ENCODE measurements at regions not wholly inside any gene's neighbourhood (a gene's known extent, or its start where the extent isn't known, plus 50 kb on each side); places are given as distances from the start of the nearest gene placed in this dataset.
"Not testable (repeated sequence)": the region's sequence is repeated elsewhere in the genome, so short reads cannot be mapped to it uniquely, and the experiment has no call there.

DNA sequence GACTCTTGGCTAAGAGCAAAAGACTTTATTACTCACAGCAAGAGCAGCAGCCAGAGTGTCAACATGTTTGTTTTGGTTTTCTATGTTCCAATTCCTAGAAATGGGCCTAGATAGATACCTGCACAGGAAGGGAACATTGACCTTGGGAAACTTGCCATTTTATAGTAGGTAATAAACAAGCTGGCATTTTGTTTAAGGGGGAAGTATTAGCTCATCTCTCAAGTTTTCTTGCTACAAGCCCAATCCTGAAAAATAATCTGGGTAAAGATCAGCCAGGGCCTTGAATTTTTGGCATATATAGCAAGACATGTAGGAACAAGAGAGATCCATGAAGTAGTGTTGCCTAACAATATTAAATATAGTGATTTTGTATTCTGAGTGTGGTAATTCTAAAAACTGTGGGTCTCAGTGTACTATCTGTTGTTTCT lies 51.4 kb upstream of the RGL1 start:
- no peak for DNase-seq (ENCODE audit: low spot score)

DNA sequence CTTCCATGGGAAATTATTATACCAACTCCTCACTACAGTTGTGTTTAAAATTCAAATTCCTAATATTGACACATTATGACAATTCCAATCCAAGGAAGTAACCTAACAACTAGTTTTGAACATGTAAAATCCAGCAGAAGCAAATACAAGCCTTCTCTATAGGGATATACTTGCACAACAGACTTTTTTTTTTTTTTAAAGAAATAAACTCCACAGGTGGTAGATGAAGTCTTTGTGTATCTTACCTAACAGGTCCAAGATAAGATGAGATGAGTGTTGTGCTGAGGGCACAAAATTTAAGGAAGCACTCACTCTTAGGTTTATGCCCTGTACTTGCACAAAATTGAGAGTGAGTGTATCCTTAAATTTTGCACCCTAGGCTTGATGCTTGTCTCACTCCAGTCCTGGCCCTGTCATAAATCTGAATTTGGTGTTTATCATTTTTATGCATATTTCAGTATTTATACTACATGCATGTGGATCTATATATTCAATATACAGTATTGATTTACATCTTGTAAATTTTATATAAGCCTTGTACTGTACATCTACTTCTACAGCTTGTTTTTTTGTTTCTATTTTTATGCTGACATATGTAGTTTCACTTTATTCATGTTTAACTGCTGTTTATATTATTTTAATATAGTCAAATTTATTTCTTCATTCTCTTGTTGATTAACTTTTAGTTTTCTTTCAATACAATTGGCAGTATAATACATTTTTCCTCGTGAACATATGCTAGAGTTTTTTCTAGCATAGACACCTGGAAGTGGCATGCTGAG lies 60.6 kb upstream of the RGL1 start:
- DNase-seq (ENCODE audit: low spot score), result no peak

DNA sequence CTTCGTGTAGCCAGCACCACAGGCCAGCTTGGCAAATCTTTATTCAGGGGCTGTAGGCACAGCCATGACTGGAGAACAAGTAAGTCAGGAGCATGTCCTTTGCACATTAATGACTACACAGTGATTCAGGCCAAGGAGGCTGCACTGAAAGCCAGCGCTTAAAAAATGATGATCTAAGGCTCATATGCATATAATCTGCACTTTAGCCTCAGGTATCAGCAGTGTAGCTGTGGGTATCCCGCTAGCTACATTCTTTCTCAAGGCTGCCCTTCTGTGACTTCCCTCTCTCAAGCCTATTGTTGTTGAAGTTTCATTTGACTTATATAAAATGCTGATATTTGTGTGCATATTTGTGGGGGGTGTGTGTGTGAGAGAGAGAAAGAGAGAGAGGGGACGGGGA lies 62.6 kb upstream of the RGL1 start:
- DNase-seq (ENCODE audit: low spot score), result no peak

DNA sequence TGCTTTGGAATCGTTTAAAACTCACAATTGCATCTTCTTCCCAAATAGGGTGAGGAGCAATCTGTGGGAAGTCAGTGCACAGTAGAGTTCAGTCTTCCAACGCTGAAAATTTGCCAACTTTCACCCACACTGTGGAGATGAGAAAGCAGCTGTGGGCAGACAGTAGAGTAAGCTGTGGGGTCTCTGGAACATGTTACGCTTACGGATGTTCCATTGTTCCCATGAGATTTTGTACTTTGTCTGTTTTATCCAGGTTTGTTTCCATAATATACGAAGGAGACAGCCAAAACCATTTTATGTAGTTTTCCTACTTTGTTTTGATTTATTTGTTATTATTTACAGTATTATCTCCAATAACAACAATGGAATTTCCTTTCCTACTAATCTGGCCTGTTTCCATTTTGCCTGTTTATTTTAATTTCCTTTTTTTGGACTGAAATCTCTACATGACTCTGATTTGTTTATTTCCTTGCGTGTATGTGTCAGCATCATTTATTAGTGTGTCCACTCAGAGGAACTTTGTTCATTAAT lies 65.1 kb upstream of the RGL1 start:
- DNase-seq (ENCODE audit: low spot score), result no peak

DNA sequence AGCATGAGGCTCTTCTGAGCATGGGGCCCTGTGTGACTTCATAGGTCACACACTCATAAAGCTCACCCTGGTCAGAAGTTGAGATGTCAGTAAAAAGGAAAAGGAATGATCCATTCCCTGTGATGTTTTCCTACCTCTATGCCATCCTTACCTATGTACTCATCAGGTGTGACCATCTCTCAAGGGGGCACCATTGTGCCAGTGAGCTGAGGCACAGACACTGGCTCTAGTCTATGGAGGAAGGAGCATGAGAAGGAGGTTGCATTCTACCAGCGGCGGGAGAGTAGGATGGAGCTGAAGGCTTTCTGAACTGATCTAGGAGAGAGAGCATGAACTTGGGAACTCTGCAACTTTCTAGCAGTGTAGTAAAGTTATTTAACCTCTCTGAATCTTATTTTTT lies 65.8 kb upstream of the RGL1 start:
- DNase-seq (ENCODE audit: low spot score), result no peak

DNA sequence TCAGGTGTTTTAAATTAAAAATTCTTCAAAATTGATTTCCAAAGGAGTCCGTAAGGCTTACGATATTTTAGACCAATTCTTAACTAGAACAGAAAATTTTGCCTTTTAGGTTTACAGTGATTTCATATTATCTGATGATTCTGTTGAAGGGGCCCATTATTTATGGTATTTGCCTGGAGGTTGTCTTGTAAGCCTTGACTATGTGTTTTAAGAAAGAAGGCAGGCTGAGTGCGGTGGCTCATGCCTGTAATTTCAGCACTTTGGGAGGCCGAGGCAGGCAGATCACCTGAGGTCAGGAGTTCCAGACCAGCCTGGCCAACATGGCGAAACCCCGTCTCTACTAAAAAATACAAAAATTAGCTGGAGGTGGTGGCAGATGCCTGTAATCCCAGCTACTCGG lies 67.0 kb upstream of the RGL1 start:
- not testable (repeated sequence) for DNase-seq (ENCODE audit: low spot score)

DNA sequence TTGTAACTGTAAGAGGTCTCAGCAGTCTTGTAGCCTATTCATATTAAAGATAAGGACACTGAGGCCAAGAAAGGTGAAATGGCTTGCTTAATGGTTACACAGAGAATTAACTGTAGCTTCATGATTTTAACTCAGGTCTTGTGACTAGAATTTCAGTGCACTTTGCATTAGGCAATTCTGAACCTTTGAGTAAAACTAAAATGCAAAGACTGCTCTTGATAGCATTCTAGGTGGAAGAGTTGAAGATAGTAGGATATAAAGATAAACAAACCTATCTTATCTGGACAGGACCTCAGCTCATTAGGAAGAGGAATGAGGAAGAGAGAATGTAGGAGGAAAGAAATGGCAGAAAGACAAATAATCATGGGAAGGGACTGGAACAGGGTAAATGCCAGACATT lies 68.6 kb upstream of the RGL1 start:
- no peak for DNase-seq (ENCODE audit: low spot score)

DNA sequence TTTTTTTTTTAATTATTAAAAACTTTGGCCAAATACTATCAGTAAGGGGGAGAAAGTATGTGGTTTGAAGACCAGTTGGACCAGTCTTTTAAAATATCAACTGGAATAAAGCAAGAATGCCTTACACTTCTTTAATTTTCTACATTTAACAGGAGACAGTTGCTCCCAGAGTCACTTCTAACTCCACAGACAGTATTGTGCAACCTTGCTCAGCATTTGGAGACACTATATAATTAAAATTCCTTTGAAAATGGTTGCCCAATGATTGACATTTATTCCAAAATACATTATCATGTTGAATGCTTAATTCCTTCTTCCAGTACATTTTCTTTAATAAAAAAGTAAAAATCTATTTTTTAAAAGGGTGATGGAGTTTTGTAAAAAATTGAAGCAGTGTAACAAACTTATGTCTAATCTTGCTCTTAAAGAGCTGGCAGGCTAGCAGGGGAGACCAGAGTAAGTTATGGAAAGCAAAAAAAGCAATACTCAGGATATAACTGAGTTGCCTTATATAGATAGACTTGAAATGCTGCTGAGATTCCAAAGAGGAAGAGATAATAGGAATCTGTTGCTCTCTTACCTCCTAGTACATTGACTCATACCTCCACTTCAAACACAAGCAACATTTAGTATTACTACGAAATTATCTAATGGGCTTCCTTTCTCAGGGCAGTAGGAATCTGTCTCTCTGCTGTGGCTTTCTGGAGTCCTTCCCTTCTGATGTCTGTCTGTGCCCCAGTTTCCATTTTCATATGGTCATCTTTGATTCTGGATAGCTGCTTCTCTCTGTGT lies 69.7 kb upstream of the RGL1 start:
- DNase-seq (ENCODE audit: low spot score), result no peak

DNA sequence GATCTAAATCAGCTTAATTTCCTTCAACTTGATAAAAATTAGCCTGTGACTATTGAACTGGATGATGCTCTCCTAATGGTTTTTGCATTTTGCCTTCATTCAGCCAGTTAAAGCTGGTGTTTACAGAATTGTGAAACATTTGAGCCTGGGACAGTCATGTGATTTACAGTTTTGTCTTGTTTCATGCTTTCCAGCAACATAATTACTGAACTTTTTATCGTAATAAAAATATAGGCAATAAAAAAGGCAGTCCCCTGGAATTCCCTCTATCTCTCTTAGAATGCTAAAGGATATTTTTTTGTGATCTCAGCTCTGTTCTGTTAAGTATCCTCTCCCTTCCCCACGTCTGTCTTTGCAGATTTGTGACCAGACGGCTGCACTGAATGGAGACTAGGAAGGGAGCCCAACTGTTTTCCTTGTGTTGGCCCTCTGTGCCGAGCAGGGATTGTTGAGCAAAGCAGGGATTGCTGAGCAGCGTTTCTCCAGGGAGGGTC lies 70.3 kb upstream of the RGL1 start:
- DNase-seq (ENCODE audit: low spot score), result peak; percentile 68

DNA sequence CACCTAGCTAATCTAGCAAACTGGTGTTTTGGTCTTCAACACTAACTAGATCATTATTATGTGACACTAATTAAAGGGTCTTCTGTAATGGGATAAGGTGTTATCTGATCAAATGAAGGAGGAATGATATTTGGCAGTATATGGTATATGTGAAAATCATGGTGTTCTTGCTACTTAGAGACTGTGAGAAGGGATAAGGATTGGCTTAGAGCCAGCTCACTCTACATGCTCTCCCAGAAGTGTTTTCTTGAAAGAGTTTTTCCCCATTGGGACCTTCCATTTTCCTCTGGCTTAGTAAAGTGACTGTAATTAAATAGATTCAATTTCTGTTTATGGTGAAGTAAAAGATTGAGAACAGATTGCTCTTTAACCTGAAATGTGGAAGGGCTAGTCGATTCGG lies 71.2 kb upstream of the RGL1 start:
- DNase-seq (ENCODE audit: low spot score), result peak; percentile 43

DNA sequence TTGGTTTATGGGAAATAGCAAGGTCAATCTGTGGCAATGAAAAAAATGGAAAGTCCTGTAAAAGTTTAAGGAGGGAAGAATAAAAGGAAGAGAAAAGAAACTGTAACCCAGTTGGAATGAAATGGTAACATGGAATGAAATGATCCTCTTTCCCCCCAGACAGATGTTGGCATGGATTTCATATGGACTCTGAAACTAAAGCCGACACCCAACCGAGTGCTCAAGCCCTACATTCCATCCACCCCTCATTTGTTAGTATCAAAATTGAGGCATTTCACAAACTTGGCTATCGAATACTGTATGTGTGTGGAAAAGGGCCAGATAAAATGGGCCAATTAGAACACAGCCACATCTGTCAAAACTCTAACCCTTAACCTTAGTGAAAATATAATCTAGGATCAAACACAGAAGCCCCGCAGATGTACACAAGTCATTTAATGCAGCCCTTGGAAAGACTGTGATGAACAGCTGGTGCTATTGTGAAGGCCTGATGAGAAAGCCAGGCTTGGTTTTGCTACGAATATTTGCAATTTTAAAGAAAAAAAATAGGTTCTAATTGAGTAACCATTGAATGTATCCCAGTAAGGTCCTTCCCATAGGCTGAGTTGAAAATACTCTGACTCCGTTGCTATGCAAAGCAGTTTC lies 72.6 kb upstream of the RGL1 start:
- no peak for DNase-seq (ENCODE audit: low spot score)

DNA sequence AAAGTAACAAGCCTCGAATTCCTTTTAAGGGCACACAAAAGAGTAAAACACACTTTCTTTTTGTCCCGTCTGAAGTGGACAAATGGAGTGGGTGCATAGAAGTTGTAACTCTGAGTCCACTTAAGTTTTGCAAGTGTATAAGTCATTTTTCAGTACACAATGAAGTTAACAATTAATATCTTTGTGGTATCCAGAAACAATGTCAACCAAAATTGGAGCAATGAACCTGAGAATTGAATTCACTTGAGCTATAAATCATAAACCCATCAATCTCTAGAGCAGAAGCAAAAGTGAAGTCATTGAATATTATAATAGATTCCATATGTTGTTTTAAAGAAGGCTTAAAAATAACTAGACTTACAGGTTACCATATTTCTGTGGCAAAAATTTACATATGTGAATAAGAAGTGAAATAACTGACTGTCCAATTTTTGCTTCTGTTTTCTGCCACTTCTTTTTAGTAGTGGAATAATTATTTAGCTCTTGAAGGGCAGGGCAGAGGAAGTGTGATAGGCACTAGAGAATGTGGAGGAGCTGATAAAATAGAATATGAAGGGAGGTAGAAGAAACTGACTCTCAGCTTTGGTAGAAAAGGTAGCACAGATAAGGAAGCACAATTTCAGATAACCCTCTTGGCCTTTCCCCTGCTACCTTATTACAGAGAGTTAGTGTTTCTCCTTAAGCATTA lies 73.9 kb upstream of the RGL1 start:
- DNase-seq (ENCODE audit: low spot score), result no peak

DNA sequence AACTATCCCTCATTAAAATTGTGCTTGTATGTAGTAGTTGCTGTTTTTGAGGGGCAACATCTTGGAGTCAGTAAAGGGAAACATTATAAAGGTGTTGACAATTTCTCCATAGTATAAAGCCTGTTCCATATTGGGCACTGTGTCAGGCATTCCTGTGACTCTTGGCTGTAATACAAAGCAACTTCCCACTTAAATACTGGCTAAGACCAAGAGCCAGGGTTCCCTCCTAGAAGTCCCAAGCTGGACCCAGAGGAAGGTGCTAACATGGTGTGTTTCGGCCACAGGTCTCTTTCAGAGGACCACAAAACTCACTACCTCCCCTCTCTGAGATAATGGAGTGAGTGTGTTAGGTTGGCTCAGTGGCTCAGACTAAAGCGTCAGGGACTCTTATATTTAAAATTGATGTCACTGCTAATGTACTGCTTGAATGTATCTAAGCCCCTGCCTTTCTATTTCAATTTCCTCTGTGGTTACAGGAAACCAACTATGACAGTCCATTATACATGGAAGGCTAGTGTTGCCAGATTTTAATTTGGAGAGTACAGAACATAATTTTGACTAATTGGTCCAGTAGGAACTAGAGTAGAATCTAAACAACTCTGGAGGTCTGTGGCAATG lies 74.7 kb upstream of the RGL1 start:
- DNase-seq (ENCODE audit: low spot score), result no peak

DNA sequence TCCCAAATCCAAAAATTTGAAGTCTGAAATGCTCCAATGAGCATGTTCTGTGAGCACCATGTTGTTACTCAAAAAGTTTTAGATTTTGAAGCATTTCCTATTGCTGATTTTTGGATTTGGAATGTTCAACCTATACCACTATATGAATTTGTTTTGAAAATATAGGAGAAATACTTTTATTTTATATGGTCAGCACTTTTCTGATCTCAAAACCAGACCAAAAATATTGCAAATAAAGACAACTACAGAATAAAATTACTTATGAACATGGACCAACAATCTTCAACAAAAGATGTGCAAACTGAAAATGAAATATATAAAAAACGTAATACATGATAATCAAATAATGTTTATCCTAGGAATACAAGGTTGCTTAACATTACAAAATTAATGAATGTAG lies 73.7 kb upstream of the APOBEC4 start:
- DNase-seq (ENCODE audit: low spot score), result no peak

DNA sequence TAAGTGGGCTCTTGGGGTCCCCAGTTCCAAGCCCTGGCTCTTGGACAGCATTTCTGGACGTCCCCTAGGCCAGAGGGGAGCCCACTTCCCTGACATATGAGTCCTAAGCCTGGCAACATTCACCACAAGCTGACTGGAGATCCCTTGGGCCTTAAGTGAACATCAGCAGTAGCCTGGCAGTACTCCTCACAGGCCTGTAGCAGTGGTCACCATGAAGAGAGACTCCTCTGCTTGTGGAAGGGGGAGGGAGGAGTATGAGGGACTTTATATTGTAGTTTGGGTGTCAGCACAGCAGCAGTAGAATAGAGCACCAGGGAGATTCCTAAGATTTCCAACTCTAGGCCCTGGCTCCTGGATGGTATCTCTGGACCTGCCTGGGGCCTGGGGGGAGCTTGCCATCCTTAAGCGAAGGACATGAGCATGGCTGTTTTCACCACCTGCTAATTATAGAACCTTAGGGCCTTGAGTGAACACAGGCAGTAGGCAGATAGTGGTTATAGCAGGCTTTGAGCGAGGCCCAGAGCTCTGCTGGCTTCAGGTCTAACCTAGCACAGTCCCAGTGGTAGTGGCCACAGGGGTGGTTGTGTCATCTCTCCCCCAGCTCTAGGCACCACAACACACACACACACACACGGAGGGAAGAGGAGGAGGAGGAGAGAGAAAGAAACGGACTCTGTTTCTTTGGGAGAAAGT lies 71.4 kb upstream of the APOBEC4 start:
- no peak for DNase-seq (ENCODE audit: low spot score)

DNA sequence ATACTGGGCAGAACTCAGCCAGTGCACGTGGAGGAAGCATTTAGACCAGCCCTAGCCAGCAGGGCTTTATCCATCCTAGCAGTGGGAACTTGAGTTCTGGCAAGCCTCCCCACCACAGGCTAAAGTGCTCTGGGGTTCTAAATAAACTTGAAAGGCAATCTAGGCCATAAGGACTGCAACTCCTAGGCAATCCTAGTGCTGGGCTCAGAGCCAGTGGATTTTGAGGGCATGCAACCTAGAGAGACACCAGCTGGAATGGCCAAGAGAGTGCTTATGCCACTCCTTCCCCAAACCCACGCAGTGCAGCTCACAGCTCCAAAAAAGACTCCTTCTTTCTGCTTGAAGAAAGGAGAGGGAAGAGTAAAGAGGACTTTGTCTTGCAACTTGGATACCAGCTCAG lies 70.5 kb upstream of the APOBEC4 start:
- DNase-seq (ENCODE audit: low spot score), result peak; percentile 56

DNA sequence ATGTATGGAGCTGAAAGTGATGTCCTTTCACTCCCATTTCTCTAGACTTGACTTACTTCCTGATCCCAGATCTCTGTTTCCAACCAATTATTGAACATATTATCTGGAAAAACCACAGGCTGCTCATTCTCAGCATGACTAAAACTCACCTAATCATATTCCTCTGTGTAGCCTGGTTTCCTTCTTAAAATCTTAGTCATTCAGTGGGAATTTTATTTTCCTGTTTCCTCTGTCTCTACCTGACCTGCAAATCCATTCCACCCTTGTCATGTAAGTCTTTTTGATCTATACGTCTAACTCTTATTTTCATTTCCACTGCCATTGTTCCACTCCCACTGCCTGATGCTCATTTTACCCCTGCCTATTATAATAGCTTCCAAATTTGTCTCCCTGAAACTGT lies 67.9 kb upstream of the APOBEC4 start:
- DNase-seq (ENCODE audit: low spot score), result no peak

DNA sequence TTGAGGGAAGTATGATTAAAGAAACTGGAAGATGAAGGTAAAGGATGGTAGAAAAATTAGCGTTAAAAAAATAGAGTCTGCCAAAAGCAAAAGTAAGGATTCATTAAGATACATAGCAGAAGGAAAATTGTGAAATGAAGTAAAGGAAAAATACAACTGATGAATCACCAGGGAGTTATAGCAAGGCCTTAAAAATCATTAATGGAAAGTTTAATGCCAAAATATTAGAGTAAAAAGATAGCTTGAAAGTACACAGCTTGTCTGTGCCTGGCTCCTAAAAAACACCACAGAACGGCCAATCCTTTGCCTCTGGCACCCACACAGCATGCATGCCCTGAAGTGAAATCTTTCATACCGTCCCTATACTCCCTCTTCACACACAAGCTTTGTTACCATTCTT lies 66.9 kb upstream of the APOBEC4 start:
- DNase-seq (ENCODE audit: low spot score), result no peak

DNA sequence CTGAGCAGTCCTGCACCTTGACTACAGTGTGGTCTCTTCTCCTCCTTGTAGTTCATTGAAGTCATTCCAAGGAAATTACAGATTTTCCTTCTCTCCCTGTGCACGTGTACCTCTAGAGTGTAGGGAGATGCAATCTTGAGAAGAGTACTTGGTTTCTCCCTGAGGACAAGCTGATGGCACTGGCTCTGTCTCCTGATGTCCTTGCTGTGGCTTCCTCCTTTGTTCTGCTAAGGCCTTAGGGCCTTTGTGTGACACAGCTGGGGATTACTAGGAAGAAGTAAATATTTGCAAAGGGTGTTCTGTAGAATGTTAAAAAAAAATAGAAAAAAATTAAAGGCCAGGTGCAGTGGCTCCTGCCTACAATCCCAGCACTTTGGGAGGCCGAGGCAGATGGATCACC lies 66.2 kb upstream of the APOBEC4 start:
- DNase-seq (ENCODE audit: low spot score), result no peak

DNA sequence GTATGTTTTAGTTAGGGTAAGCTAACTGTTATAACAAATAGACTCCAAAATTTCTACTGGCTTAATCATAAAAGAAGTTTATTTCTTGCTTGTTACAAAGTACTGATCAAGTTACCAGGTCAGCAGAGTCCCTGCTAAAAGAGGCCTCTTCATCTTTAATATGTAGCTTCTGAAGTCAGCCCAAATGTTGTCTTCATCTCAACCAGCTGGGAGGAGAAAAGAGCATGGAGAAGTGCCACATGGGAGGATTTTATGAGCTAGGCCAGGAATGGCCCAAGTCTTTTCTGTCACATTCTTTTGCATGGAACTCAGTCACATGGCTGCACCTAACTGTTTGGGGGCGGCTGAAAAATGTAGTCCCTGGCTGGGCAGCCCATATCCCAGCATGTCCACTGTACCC lies 63.2 kb upstream of the APOBEC4 start:
- no peak for DNase-seq (ENCODE audit: low spot score)

DNA sequence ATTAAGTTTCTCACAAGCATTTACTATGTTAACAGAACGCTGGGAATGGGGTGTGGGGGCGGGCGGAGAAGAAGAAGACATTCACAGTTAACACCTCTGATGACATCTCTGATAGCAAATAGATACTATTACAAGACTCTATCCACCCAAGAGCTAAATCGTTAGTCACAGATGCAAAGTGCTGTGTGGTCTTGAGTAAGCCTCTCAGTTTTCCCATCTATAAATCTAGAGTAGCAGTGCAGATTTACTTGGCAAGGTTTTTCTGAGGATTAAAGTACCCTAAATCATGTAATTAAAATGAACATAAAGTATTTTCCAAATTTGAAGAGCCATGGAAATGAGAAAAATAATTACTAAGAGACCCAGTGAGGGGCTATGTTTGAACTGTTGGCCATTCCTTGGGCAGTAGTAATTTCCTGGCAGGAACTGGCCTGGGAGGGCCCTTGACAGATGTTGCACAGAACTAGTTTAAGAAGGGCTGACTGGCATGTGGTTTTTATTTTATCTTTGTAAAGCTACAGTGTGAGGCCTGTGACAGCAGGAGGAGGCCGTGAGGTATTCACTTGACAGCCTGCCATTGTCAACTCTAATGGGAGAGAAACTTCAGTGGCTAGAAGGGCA lies 58.7 kb upstream of the APOBEC4 start:
- no peak for DNase-seq (ENCODE audit: low spot score)
